ENCODE measurements at regions not wholly inside any gene's neighbourhood (a gene's known extent, or its start where the extent isn't known, plus 50 kb on each side); places are given as distances from the start of the nearest gene placed in this dataset.

DNA sequence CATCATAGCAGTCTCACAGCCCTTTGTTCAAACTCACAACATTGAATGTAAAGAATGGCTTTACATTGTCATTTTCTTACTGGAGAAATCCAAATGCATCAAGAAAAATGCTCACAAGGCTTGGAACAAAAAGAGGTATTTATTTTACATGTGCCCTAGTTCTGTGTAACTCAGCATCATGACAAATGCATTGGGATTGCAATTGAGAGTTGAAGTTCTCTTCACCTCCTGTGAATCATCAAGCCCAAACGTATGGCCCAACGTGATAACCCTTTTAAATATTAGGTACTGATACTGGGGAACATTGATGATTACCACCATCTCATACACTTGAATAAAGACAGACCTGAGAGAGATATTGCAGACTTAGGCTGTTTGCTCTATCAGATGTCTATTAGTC is 61.6 kb downstream of the GASK1B start:
- H4K20me1 ChIP-seq (ENCODE audit: control insufficient read depth, insufficient read depth) = no peaks in the 10 kb centered on the region
- H2AFZ ChIP-seq (ENCODE audit: control insufficient read depth, low read depth, low read length) = no peak overlapping the region
- no peaks in the 10 kb centered on the region for H3K79me2 ChIP-seq (ENCODE audit: control insufficient read depth, insufficient read depth, low read length)
- BruUV-seq (replicated peaks) = no TSS peak
- in situ Hi-C loops (cut with MboI) (no loop called here), intact Hi-C loops (cut with micrococcal nuclease; ENCODE audit: unreplicated experiment) (no loop called here)
- no peaks in the 10 kb centered on the region for H3K27me3 ChIP-seq (replicated peaks in 1 of 2; ENCODE audit: control insufficient read depth in 2 of 2, insufficient read depth in 2 of 2, low read length in 1 of 2)
- ChIA-PET SMC1A (ENCODE audit: uncharacterized antibody, unreplicated experiment) (no interaction called here), RAD21 (ENCODE audit: unreplicated experiment) (no interaction called here), POLR2A (no interaction called here), CTCF (no interaction called here)
- no peak for TF ChIP-seq E2F8 (IDR thresholded peaks at IDR 0.05; ENCODE audit: low read depth, partially characterized antibody)
- TF ChIP-seq TCF3 (IDR thresholded peaks at IDR 0.05; ENCODE audit: borderline replicate concordance, insufficient read depth, low read depth, low read length) = no peak
- TF ChIP-seq LARP7 (IDR thresholded peaks at IDR 0.05) = no peak
- TF ChIP-seq POU2F2 (IDR thresholded peaks at IDR 0.05; ENCODE audit: borderline replicate concordance, low read depth, low read length) = no peak
- TF ChIP-seq, protein P1, sequence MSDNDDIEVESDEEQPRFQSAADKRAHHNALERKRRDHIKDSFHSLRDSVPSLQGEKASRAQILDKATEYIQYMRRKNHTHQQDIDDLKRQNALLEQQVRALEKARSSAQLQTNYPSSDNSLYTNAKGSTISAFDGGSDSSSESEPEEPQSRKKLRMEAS (IDR thresholded peaks at IDR 0.05; ENCODE audit: low read depth, low read length) = no peak
- no peak for TF ChIP-seq STAT1 (conservative IDR thresholded peaks at IDR 0.05)
- TF ChIP-seq NFYB (IDR thresholded peaks at IDR 0.05; ENCODE audit: insufficient read depth, low read depth, low read length) = no peak
- TF ChIP-seq, protein P2, sequence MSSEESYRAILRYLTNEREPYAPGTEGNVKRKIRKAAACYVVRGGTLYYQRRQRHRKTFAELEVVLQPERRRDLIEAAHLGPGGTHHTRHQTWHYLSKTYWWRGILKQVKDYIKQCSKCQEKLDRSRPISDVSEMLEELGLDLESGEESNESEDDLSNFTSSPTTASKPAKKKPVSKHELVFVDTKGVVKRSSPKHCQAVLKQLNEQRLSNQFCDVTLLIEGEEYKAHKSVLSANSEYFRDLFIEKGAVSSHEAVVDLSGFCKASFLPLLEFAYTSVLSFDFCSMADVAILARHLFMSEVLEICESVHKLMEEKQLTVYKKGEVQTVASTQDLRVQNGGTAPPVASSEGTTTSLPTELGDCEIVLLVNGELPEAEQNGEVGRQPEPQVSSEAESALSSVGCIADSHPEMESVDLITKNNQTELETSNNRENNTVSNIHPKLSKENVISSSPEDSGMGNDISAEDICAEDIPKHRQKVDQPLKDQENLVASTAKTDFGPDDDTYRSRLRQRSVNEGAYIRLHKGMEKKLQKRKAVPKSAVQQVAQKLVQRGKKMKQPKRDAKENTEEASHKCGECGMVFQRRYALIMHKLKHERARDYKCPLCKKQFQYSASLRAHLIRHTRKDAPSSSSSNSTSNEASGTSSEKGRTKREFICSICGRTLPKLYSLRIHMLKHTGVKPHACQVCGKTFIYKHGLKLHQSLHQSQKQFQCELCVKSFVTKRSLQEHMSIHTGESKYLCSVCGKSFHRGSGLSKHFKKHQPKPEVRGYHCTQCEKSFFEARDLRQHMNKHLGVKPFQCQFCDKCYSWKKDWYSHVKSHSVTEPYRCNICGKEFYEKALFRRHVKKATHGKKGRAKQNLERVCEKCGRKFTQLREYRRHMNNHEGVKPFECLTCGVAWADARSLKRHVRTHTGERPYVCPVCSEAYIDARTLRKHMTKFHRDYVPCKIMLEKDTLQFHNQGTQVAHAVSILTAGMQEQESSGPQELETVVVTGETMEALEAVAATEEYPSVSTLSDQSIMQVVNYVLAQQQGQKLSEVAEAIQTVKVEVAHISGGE (CRISPR knock-in tag; IDR thresholded peaks at IDR 0.05) = no peak
- no peak overlapping the region for H3K4me3 ChIP-seq
- FAIRE-seq (no peak), DNase-seq (ENCODE audit: low read depth, low spot score) (no peak), ATAC-seq (no peak)
- no peak overlapping the region for H3K9ac ChIP-seq (ENCODE audit: control insufficient read depth, insufficient read depth, low read length)
- 0% methylated on average over 2 of the region's 2 CpGs for WGBS (ENCODE audit: insufficient coverage, insufficient replicate concordance, low lambda C conversion rate, missing lambda C conversion rate)
- H3K9me3 ChIP-seq (replicated peaks; ENCODE audit: control insufficient read depth, insufficient read depth, low read length) = no peaks in the 10 kb centered on the region
- H3K4me2 ChIP-seq (ENCODE audit: control insufficient read depth, insufficient read depth) = no peak overlapping the region
- no peaks in the 10 kb centered on the region for H3K4me1 ChIP-seq (ENCODE audit: control insufficient read depth, insufficient read depth, low read length)
- no peak overlapping the region for H3K27ac ChIP-seq (ENCODE audit: control insufficient read depth, insufficient read depth)
- H3K36me3 ChIP-seq (ENCODE audit: control insufficient read depth in 2 of 2, insufficient read depth in 2 of 2, low read length in 1 of 2) = no peaks in the 10 kb centered on the region
